DOHH2 (cell line): ENCODE measurements at regions not wholly inside any gene's neighbourhood (a gene's known extent, or its start where the extent isn't known, plus 50 kb on each side); places are given as distances from the start of the nearest gene placed in this dataset.

Source experiments
- CTCF ChIP-seq: fragments of 200-600 bp; sonication (generic); IDR thresholded peaks from one replicate; pipeline ENCODE4 v1.5.1; 2014; ENCODE audit warnings: antibody characterized with exemption, mild to moderate bottlenecking, low read depth, low read length; ENCODE audit not compliant: poor library complexity, severe bottlenecking
- EZH2phosphoT487 ChIP-seq: fragments of 200-600 bp; sonication (generic); IDR thresholded peaks from 2 replicates; pipeline ENCODE4 v1.6.1; 2017; ENCODE audit warnings: borderline replicate concordance, mild to moderate bottlenecking, antibody characterized with exemption, low read length, moderate library complexity, mixed read lengths

GRCh38 chr2:65722028-65722778 is 289.8 kb upstream of the SPRED2 start:
- TF ChIP-seq CTCF: no peak
- no peak for TF ChIP-seq EZH2phosphoT487
